ENCODE measurements at regions not wholly inside any gene's neighbourhood (a gene's known extent, or its start where the extent isn't known, plus 50 kb on each side); places are given as distances from the start of the nearest gene placed in this dataset.

- H3K27me3 Mint-ChIP-seq, result peaks cover 4% of the 10 kb centered on the region
- H3K4me1 Mint-ChIP-seq, result no peaks in the 10 kb centered on the region
- H3K36me3 Mint-ChIP-seq, result no peaks in the 10 kb centered on the region
- no peak overlapping the region for H3K4me3 Mint-ChIP-seq
- no peak overlapping the region for H3K27ac Mint-ChIP-seq
- H3K9me3 Mint-ChIP-seq, result no peaks in the 10 kb centered on the region
Measured at GRCh38 chr17:54849660-54850059, 51.0 kb upstream of the TOM1L1 start.

Data from activated naive CD4-positive, alpha-beta T cell treated with anti-CD3 and anti-CD28 coated beads, Interleukin-2, amount 50 U/mL, for 24 hours (primary cell).